Ovary (tissue), 7 donors: ENCODE measurements at regions not wholly inside any gene's neighbourhood (a gene's known extent, or its start where the extent isn't known, plus 50 kb on each side); places are given as distances from the start of the nearest gene placed in this dataset.
A peak's percentile ranks its signal among the peaks of the same experiment; 100 is the strongest.

Source experiments
- DNase-seq, 5 donors: peaks; one replicate each; pipeline ENCODE4 v3.0.0-alpha.2; 2019 to 2020
- H3K27ac ChIP-seq, 2 donors: fragments of 200-600 bp; one replicate each; pipeline versions ENCODE4 v1.5.1 to v1.8.0; 2019 to 2022
- H3K27me3 ChIP-seq: fragments of 200-600 bp; one replicate; pipeline ENCODE4 v1.8.0; 2022
- H3K36me3 ChIP-seq: fragments of 200-600 bp; sonication (generic); one replicate; pipeline ENCODE4 v1.5.1; 2019
- H3K4me1 ChIP-seq: one replicate; pipeline ENCODE4 v1.8.1; 2013; ENCODE audit warnings: mild to moderate bottlenecking, moderate library complexity; ENCODE audit not compliant: insufficient read depth
- H3K4me3 ChIP-seq: fragments of 200-600 bp; sonication (generic); one replicate; pipeline ENCODE4 v1.5.1; 2017
- H3K9me3 ChIP-seq, 2 donors: fragments of 200-600 bp in 1 of 2; sonication (generic) in 1 of 2; one replicate each; pipeline versions ENCODE4 v1.5.1 to v1.8.1; 2013 to 2019; ENCODE audit warnings: mild to moderate bottlenecking in 1 of 2, moderate library complexity in 1 of 2
- EP300 ChIP-seq: sonication (generic); formaldehyde crosslinking; IDR thresholded peaks from one replicate; pipeline ENCODE4 v1.6.1; 2017; ENCODE audit warnings: antibody characterized with exemption
- POLR2A ChIP-seq: fragments of 450-650 bp; IDR thresholded peaks from one replicate; pipeline ENCODE4 v1.6.1; 2017; ENCODE audit warnings: antibody characterized with exemption, mild to moderate bottlenecking, moderate library complexity
- WGBS, 3 donors: extraction: QIAGEN DNeasy Blood & Tissue Kit in 1 of 3; methylation state at CpG; one replicate each; pipeline versions ENCODE4 v1.1.5 to v1.1.7; 2013 to 2017; 5-methylcytosine and 5-hydroxymethylcytosine counted together
- intact Hi-C, 4 donors: fragments of 100-400 bp; cut with DNase I; formaldehyde crosslinking; loops; one replicate each; pipeline versions ENCODE4 v1.11.0 to v1.15.1; 2022 to 2023
- TF ChIP-seq, protein P1 (sequence below), 3 donors: fragments of 450-650 bp in 2 of 3; fragments of 200-600 bp in 1 of 3; IDR thresholded peaks; one replicate each; pipeline versions ENCODE4 v1.5.1 to v1.8.0; 2016 to 2022; ENCODE audit warnings: antibody characterized with exemption in 3 of 3, mild to moderate bottlenecking in 1 of 3
- donor health status: DM: no; HTN: no; CAD: no; lungs with moderate emphysema.
- donor health status: DM: no; HTN: no; CAD: no.
- donor health status: Bipolar disorder and iron deficiency.
- donor health status: DM: no; HTN: no; CAD: no.
- donor health status: DM: yes; HTN: yes; CAD: no.

- 54 to 62% (median 54%) methylated on average over 5 of the region's 5 CpGs for WGBS, 3 donors
- Histone ChIP-seq H3K9me3 (no peaks in the 10 kb centered on the region), H3K4me1 (no peaks in the 10 kb centered on the region), H3K4me3 (no peak overlapping the region), H3K36me3 (no peaks in the 10 kb centered on the region), H3K27ac (no peak overlapping the region), H3K27me3 (no peaks in the 10 kb centered on the region)
- intact Hi-C loops = no loop called here
- DNase-seq = no peak
- TF ChIP-seq, protein P1, sequence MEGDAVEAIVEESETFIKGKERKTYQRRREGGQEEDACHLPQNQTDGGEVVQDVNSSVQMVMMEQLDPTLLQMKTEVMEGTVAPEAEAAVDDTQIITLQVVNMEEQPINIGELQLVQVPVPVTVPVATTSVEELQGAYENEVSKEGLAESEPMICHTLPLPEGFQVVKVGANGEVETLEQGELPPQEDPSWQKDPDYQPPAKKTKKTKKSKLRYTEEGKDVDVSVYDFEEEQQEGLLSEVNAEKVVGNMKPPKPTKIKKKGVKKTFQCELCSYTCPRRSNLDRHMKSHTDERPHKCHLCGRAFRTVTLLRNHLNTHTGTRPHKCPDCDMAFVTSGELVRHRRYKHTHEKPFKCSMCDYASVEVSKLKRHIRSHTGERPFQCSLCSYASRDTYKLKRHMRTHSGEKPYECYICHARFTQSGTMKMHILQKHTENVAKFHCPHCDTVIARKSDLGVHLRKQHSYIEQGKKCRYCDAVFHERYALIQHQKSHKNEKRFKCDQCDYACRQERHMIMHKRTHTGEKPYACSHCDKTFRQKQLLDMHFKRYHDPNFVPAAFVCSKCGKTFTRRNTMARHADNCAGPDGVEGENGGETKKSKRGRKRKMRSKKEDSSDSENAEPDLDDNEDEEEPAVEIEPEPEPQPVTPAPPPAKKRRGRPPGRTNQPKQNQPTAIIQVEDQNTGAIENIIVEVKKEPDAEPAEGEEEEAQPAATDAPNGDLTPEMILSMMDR (IDR thresholded peaks at IDR 0.05) = no peak
- TF ChIP-seq POLR2A = no peak
- no peak for TF ChIP-seq EP300
Observed at GRCh38 chr5:154131817-154132216, 58.7 kb upstream of the GALNT10 start.

GRCh38 chr5:154132718-154133307 lies 57.7 kb upstream of the GALNT10 start:
- intact Hi-C loops = no loop called here

DNA sequence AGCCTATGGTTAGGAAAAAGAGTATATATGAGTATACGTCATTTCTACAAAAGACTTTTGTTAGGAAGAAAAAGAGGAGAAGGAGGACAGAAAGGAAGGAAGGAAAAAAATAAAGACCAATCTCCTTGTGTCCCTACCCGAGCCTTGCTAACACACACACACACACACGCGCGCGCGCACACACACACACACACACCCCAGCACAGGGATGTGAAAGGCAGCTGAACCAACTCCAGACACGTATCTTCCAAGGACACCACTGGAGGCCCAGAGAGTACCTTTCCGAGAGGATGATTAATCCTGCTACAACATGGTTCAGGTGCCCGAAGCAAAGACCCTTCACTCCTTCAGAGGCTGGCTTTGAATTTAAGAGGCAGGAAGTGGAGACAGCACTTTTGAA lies 56.9 kb upstream of the GALNT10 start:
- no peaks in the 10 kb centered on the region for H3K9me3 ChIP-seq
- H3K27ac ChIP-seq = no peak overlapping the region
- TF ChIP-seq, protein P1 (IDR thresholded peaks at IDR 0.05) = no peak
- TF ChIP-seq POLR2A = no peak
- no peak for TF ChIP-seq EP300
- H3K4me1 ChIP-seq = no peaks in the 10 kb centered on the region
- no peaks in the 10 kb centered on the region for H3K27me3 ChIP-seq
- DNase-seq = peak in 1 of 5 donors; percentile 37
- intact Hi-C loops = no loop called here
- H3K36me3 ChIP-seq = no peaks in the 10 kb centered on the region
- WGBS, 3 donors = 65 to 85% (median 77%) methylated on average over 10 of the region's 10 CpGs
- no peak overlapping the region for H3K4me3 ChIP-seq

More at GRCh38 chr5:154132718-154133307, 57.7 kb upstream of the GALNT10 start:
- H3K4me3 ChIP-seq = no peak overlapping the region
- H3K9me3 ChIP-seq = no peaks in the 10 kb centered on the region
- DNase-seq = no peak
- no peaks in the 10 kb centered on the region for H3K36me3 ChIP-seq
- H3K27ac ChIP-seq = no peak overlapping the region
- H3K4me1 ChIP-seq = no peaks in the 10 kb centered on the region
- 65 to 78% (median 73%) methylated on average over 6 of the region's 6 CpGs for WGBS, 3 donors
- H3K27me3 ChIP-seq = no peaks in the 10 kb centered on the region
- no peak for TF ChIP-seq EP300
- TF ChIP-seq POLR2A = no peak
- TF ChIP-seq, protein P1 (IDR thresholded peaks at IDR 0.05) = no peak

- Histone ChIP-seq H3K27me3 (no peaks in the 10 kb centered on the region), H3K27ac (no peak overlapping the region), H3K36me3 (no peaks in the 10 kb centered on the region), H3K9me3 (no peaks in the 10 kb centered on the region), H3K4me1 (no peaks in the 10 kb centered on the region), H3K4me3 (no peak overlapping the region)
- no peak for DNase-seq
- WGBS, 3 donors = 86 to 95% (median 91%) methylated on average over 2 of the region's 2 CpGs
- intact Hi-C loops = no loop called here
- TF ChIP-seq EP300 (no peak), POLR2A (no peak)
- TF ChIP-seq, protein P1 (IDR thresholded peaks at IDR 0.05) = no peak
Observed at GRCh38 chr5:154134499-154134898, 56.0 kb upstream of the GALNT10 start.
